ENCODE measurements at regions not wholly inside any gene's neighbourhood (a gene's known extent, or its start where the extent isn't known, plus 50 kb on each side); places are given as distances from the start of the nearest gene placed in this dataset.
A peak's percentile ranks its signal among the peaks of the same experiment; 100 is the strongest.

- DNase-seq (ENCODE audit: low spot score) (peak; percentile 47), ATAC-seq (peak; percentile 45; the same call in 1 of the 3 replicates)
- Histone ChIP-seq H3F3A (replicated peaks; ENCODE audit: low read depth) (no peaks in the 10 kb centered on the region), H3K9me2 (ENCODE audit: insufficient read depth) (0 out of 2 replicates have a peak, but pooled peaks cover 1% of the 10 kb centered on the region), H3K36me3 (ENCODE audit: insufficient read depth) (no peaks in the 10 kb centered on the region), H3K4me2 (no peak overlapping the region), H2AFZ (no peak overlapping the region), H3K4me3 (no peak overlapping the region), H4K20me1 (replicated peaks; ENCODE audit: insufficient read depth) (no peaks in the 10 kb centered on the region), H3K27ac (ENCODE audit: low read depth) (no peak overlapping the region), H3K27me3 (ENCODE audit: insufficient read depth) (no peaks in the 10 kb centered on the region), H3K79me2 (replicated peaks; ENCODE audit: insufficient read depth) (no peaks in the 10 kb centered on the region), H3K4me1 (ENCODE audit: insufficient read depth) (no peaks in the 10 kb centered on the region)
- Mint-ChIP-seq H3K36me3 (ENCODE audit: low read depth) (no peaks in the 10 kb centered on the region), H3K4me3 (no peak overlapping the region), H3K4me1 (no peaks in the 10 kb centered on the region; the same call in 2 of the 3 replicates), H3K27ac (no peak overlapping the region), H3K9me3 (no peaks in the 10 kb centered on the region), H3K27me3 (ENCODE audit: insufficient read depth, low read depth, poor library complexity) (no peaks in the 10 kb centered on the region)
- TF ChIP-seq EZH2phosphoT487 (IDR thresholded peaks at IDR 0.05; ENCODE audit: unreplicated experiment): no peak
- TF ChIP-seq CREB1 (CRISPR knock-in tag; IDR thresholded peaks at IDR 0.05; ENCODE audit: low read depth): no peak
- no peak for TF ChIP-seq ZNF331 (CRISPR knock-in tag; IDR thresholded peaks at IDR 0.05; ENCODE audit: low read depth)
- TF ChIP-seq CTCF (conservative IDR thresholded peaks at IDR 0.05; ENCODE audit: low read depth in 2 of 2): peak; percentile 25 to 39; a peak in 3 of 4 replicates
These were observed 120.5 kb upstream of the MAP9 start for GRCh38 chr4:155497306-155497705.

- no peak overlapping the region for H3K4me3 Mint-ChIP-seq
- H3K4me1 ChIP-seq (ENCODE audit: insufficient read depth): no peaks in the 10 kb centered on the region
- DNase-seq (ENCODE audit: low spot score) (no peak), ATAC-seq (no peak)
- H2AFZ ChIP-seq: 0 out of 2 replicates have a peak overlapping the region, but pooled peaks have one; percentile 69
- H3K36me3 Mint-ChIP-seq (ENCODE audit: low read depth): no peaks in the 10 kb centered on the region
- no peak overlapping the region for H3K4me2 ChIP-seq
- no peak overlapping the region for H3K27ac Mint-ChIP-seq
- H3K36me3 ChIP-seq (ENCODE audit: insufficient read depth): no peaks in the 10 kb centered on the region
- no peaks in the 10 kb centered on the region for H3K27me3 ChIP-seq (ENCODE audit: insufficient read depth)
- H3K4me1 Mint-ChIP-seq: no peaks in the 10 kb centered on the region; the same call in 2 of the 3 replicates
- no peaks in the 10 kb centered on the region for H3F3A ChIP-seq (replicated peaks; ENCODE audit: low read depth)
- H3K27ac ChIP-seq (ENCODE audit: low read depth): no peak overlapping the region
- H3K27me3 Mint-ChIP-seq (ENCODE audit: insufficient read depth, low read depth, poor library complexity): no peaks in the 10 kb centered on the region
- no peaks in the 10 kb centered on the region for H4K20me1 ChIP-seq (replicated peaks; ENCODE audit: insufficient read depth)
- no peak overlapping the region for H3K4me3 ChIP-seq
- TF ChIP-seq CTCF (conservative IDR thresholded peaks at IDR 0.05; ENCODE audit: low read depth in 2 of 2): 0 out of 4 replicates have a peak, but pooled peaks of 1 of the 2 experiments have one; percentile 8
- no peak for TF ChIP-seq POLR2AphosphoS5 (IDR thresholded peaks at IDR 0.05; ENCODE audit: low read depth)
- 0 out of 2 replicates have a peak, but pooled peaks cover 3% of the 10 kb centered on the region for H3K9me2 ChIP-seq (ENCODE audit: insufficient read depth)
- no peaks in the 10 kb centered on the region for H3K79me2 ChIP-seq (replicated peaks; ENCODE audit: insufficient read depth)
- no peaks in the 10 kb centered on the region for H3K9me3 Mint-ChIP-seq
These were observed 119.5 kb upstream of the MAP9 start for GRCh38 chr4:155496294-155496626.

Data from GM23338 (cell line).